ENCODE measurements at regions not wholly inside any gene's neighbourhood (a gene's known extent, or its start where the extent isn't known, plus 50 kb on each side); places are given as distances from the start of the nearest gene placed in this dataset.

- no peak overlapping the region for H3K27ac Mint-ChIP-seq
- TF ChIP-seq POLR2AphosphoS5 (IDR thresholded peaks at IDR 0.05; ENCODE audit: low read depth), result no peak
- TF ChIP-seq ZNF462 (CRISPR knock-in tag; IDR thresholded peaks at IDR 0.05), result no peak
- TF ChIP-seq CTCF (conservative IDR thresholded peaks at IDR 0.05; ENCODE audit: low read depth in 2 of 2), result no peak
- TF ChIP-seq ETS1 (IDR thresholded peaks at IDR 0.05), result no peak
- no peak for TF ChIP-seq ZNF114 (CRISPR knock-in tag; IDR thresholded peaks at IDR 0.05)
- TF ChIP-seq STAT1 (IDR thresholded peaks at IDR 0.05; ENCODE audit: unreplicated experiment), result no peak
- no peak for TF ChIP-seq EZH2 (IDR thresholded peaks at IDR 0.05; ENCODE audit: low read depth, unreplicated experiment)
- Histone ChIP-seq H3K4me3 (no peak overlapping the region), H3F3A (replicated peaks; ENCODE audit: low read depth) (no peaks in the 10 kb centered on the region), H4K20me1 (replicated peaks; ENCODE audit: insufficient read depth) (no peaks in the 10 kb centered on the region), H3K79me2 (replicated peaks; ENCODE audit: insufficient read depth) (no peaks in the 10 kb centered on the region), H3K36me3 (ENCODE audit: insufficient read depth) (no peaks in the 10 kb centered on the region), H2AFZ (no peak overlapping the region), H3K27ac (ENCODE audit: low read depth) (no peak overlapping the region), H3K4me1 (ENCODE audit: insufficient read depth) (no peaks in the 10 kb centered on the region), H3K9me2 (ENCODE audit: insufficient read depth) (no peaks in the 10 kb centered on the region; the same call in 1 of the 2 replicates), H3K27me3 (ENCODE audit: insufficient read depth) (no peaks in the 10 kb centered on the region), H3K4me2 (no peak overlapping the region)
- ATAC-seq, result no peak
- no peak for DNase-seq (ENCODE audit: low spot score)
- H3K36me3 Mint-ChIP-seq (ENCODE audit: low read depth), result no peaks in the 10 kb centered on the region
- H3K4me3 Mint-ChIP-seq, result no peak overlapping the region
- peaks cover 11% of the 10 kb centered on the region for H3K9me3 Mint-ChIP-seq
- H3K27me3 Mint-ChIP-seq (ENCODE audit: insufficient read depth, low read depth, poor library complexity), result peaks cover 2% of the 10 kb centered on the region
- no peaks in the 10 kb centered on the region for H3K4me1 Mint-ChIP-seq
Measured at GRCh38 chr3:10635446-10636076, 130.2 kb upstream of the ATP2B2 start.
